ENCODE measurements at regions not wholly inside any gene's neighbourhood (a gene's known extent, or its start where the extent isn't known, plus 50 kb on each side); places are given as distances from the start of the nearest gene placed in this dataset.
"Not testable (repeated sequence)": the region's sequence is repeated elsewhere in the genome, so short reads cannot be mapped to it uniquely, and the experiment has no call there.

- no peak for DNase-seq
These were observed 83.8 kb upstream of the MANSC4 start for GRCh38 chr12:27863839-27864238.

GRCh38 chr12:27861428-27862167 is 81.6 kb upstream of the MANSC4 start:
- DNase-seq, result peak; percentile 70

GRCh38 chr12:27859648-27860047 is 79.6 kb upstream of the MANSC4 start:
- no peak for DNase-seq

- not testable (repeated sequence) for DNase-seq
These were observed 77.0 kb upstream of the MANSC4 start for GRCh38 chr12:27857006-27857405.

- no peak for DNase-seq
These were observed 72.7 kb upstream of the MANSC4 start for GRCh38 chr12:27852742-27853141.

Data from hindlimb muscle (tissue), 1 donor.